HG03342 (cell line): ENCODE measurements at regions not wholly inside any gene's neighbourhood (a gene's known extent, or its start where the extent isn't known, plus 50 kb on each side); places are given as distances from the start of the nearest gene placed in this dataset.

Experiments used
- ATAC-seq: cut with Tn5 transposase; IDR thresholded peaks from one replicate; pipeline ENCODE4 v1.9.1; 2021; ENCODE audit warnings: mild to moderate bottlenecking, moderate library complexity; ENCODE audit not compliant: unreplicated experiment

GRCh38 chr19:28234637-28235036, 978.3 kb downstream of the UQCRFS1 start:
- ATAC-seq, result no peak

GRCh38 chr19:28228854-28229253, 984.1 kb downstream of the UQCRFS1 start:
- ATAC-seq, result no peak

- ATAC-seq, result no peak
These were observed 988.5 kb downstream of the UQCRFS1 start for GRCh38 chr19:28224441-28224840.

- no peak for ATAC-seq
These were observed 991.2 kb downstream of the UQCRFS1 start for GRCh38 chr19:28221736-28222135.

- no peak for ATAC-seq
These were observed 994.2 kb downstream of the UQCRFS1 start for GRCh38 chr19:28218728-28219127.

GRCh38 chr19:28217022-28217421, 995.9 kb downstream of the UQCRFS1 start:
- no peak for ATAC-seq

GRCh38 chr19:28213470-28214082, 999.4 kb downstream of the UQCRFS1 start:
- no peak for ATAC-seq

- ATAC-seq, result no peak
These were observed 1002.1 kb downstream of the UQCRFS1 start for GRCh38 chr19:28210886-28211285.

GRCh38 chr19:28208745-28209144, 1004.2 kb downstream of the UQCRFS1 start:
- no peak for ATAC-seq

- ATAC-seq, result no peak
These were observed 1005.7 kb downstream of the UQCRFS1 start for GRCh38 chr19:28207244-28207643.

GRCh38 chr19:28201462-28201943, 1011.4 kb downstream of the UQCRFS1 start:
- ATAC-seq, result no peak

GRCh38 chr19:28199323-28199722, 1013.6 kb downstream of the UQCRFS1 start:
- no peak for ATAC-seq

GRCh38 chr19:28196961-28197360, 1016.0 kb downstream of the UQCRFS1 start:
- no peak for ATAC-seq

- no peak for ATAC-seq
These were observed 1016.9 kb downstream of the UQCRFS1 start for GRCh38 chr19:28196101-28196500.

- ATAC-seq, result no peak
These were observed 1027.3 kb downstream of the UQCRFS1 start for GRCh38 chr19:28185646-28186045.

GRCh38 chr19:28184997-28185396, 1028.0 kb downstream of the UQCRFS1 start:
- ATAC-seq, result no peak

GRCh38 chr19:28176193-28176592, 1036.8 kb downstream of the UQCRFS1 start:
- ATAC-seq, result no peak

- no peak for ATAC-seq
These were observed 1041.0 kb downstream of the UQCRFS1 start for GRCh38 chr19:28171983-28172382.

- no peak for ATAC-seq
These were observed 1042.9 kb downstream of the UQCRFS1 start for GRCh38 chr19:28170066-28170465.

- ATAC-seq, result no peak
These were observed 1043.6 kb downstream of the UQCRFS1 start for GRCh38 chr19:28169168-28169887.

GRCh38 chr19:28168557-28168956, 1044.4 kb downstream of the UQCRFS1 start:
- ATAC-seq, result no peak

- no peak for ATAC-seq
These were observed 1046.9 kb downstream of the UQCRFS1 start for GRCh38 chr19:28166025-28166424.
